Fibroblast of mammary gland (primary cell): ENCODE measurements at regions not wholly inside any gene's neighbourhood (a gene's known extent, or its start where the extent isn't known, plus 50 kb on each side); places are given as distances from the start of the nearest gene placed in this dataset.

ENCODE experiments used
- DNase-seq: peaks from one replicate; pipeline ENCODE4 v3.0.0-alpha.2; 2010; ENCODE audit warnings: low read depth
- H3K4me3 ChIP-seq: 2 replicates; pipeline ENCODE4 v1.5.1; 2011; ENCODE audit warnings: low read depth, mild to moderate bottlenecking, low read length, moderate library complexity; ENCODE audit not compliant: control insufficient read depth
- CTCF ChIP-seq: conservative IDR thresholded peaks from 2 replicates; pipeline ENCODE4 v1.5.1; 2011; ENCODE audit warnings: low read depth, low read length, inconsistent platforms; ENCODE audit not compliant: control insufficient read depth, insufficient read depth

- TF ChIP-seq CTCF = no peak
- no peak for DNase-seq
- no peak overlapping the region for H3K4me3 ChIP-seq
Observed at GRCh38 chr19:30083701-30084156, 141.7 kb downstream of the URI1 start.

- H3K4me3 ChIP-seq = no peak overlapping the region
- TF ChIP-seq CTCF = no peak
- DNase-seq = no peak
Observed at GRCh38 chr19:30084390-30084819, 142.4 kb downstream of the URI1 start.

DNA sequence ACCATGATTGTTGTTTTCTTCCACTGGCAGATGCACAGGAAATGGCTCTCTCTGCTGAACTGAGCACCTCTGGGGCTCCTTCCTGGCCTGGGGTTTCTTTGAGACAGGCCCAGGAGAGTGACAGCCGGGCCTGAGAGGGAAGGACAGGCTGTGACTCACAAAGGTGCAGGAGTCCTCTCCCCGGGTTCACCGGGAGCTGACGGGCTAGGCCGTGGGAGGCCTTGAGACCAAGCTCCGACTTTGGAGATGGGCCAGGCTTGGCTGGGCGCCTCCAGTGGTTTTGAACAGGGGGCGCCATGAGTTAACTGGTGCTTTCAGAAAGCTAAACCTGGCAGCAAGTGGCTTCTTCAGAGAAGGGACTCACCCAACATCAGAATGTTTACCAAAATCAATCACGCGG is 143.4 kb downstream of the URI1 start:
- no peak for TF ChIP-seq CTCF
- DNase-seq = no peak
- H3K4me3 ChIP-seq = no peak overlapping the region

- no peak for TF ChIP-seq CTCF
- no peak overlapping the region for H3K4me3 ChIP-seq
- no peak for DNase-seq
Observed at GRCh38 chr19:30086220-30086619, 144.2 kb downstream of the URI1 start.

- TF ChIP-seq CTCF = no peak
- no peak for DNase-seq
- no peak overlapping the region for H3K4me3 ChIP-seq
Observed at GRCh38 chr19:30086916-30087315, 144.9 kb downstream of the URI1 start.

DNA sequence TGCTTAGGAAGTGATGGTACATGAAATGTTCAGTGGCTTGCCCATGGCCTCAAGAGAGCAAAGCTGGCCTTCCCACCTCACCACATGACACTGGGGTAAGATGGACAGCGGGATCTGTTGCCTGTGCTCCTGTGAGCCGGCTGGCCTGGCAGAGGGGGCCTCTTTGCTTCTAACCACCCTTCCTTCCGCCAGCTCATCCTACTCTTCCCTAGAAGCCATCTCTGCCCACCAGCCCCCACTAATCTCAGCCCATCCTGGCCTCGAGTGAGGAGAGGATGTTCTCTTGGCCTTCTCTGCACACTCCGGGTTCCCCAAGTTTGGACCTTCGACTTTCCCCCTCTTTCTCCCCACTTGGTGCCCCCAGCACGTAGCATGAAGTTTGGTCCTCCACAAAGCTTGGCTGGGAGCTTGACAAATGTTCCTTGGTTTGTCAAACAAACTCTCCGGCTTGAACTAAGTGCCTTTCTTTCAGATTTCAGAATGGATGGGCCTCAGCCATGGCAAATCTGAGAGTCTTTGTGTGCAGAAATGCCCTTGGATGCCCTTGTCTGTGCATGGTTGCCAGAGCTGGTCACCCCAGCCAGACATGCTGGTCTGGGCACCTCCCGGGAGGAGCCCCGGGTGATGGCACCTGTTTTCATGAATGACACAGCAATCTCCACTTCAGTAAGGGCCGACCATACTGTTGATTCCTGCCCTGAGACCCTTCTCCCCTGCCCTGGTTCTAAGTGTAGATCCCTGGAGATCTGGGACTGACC is 145.5 kb downstream of the URI1 start:
- no peak overlapping the region for H3K4me3 ChIP-seq
- no peak for DNase-seq
- TF ChIP-seq CTCF = no peak
